Germinal center (tissue), 1 donor: ENCODE measurements at regions not wholly inside any gene's neighbourhood (a gene's known extent, or its start where the extent isn't known, plus 50 kb on each side); places are given as distances from the start of the nearest gene placed in this dataset.
"Not testable (repeated sequence)": the region's sequence is repeated elsewhere in the genome, so short reads cannot be mapped to it uniquely, and the experiment has no call there.

Source experiments
- DNase-seq: peaks from one replicate; pipeline ENCODE4 v3.0.0; 2012; ENCODE audit warnings: mixed read lengths, low spot score

DNA sequence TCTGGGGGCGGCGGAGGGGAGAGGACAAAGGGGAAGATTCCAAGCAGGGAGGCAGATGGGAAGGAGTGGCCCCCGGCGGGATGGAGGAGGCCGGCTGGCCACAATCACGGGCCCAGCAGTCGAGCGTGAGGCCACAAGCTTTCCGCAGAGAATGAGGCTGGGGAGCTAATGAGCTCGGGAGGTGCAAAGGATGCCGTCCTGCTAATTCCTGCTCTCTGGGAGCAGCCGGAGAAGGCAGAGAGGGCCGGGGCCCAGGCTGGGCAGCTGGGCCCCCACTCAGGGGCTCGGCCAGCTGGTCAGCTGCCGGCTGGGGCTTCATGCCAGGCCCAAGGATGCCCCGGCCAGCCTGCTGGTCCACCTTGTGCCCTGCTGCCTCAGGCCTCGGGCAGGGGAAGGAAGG, 98.1 kb upstream of the LHX5 start:
- no peak for DNase-seq

DNA sequence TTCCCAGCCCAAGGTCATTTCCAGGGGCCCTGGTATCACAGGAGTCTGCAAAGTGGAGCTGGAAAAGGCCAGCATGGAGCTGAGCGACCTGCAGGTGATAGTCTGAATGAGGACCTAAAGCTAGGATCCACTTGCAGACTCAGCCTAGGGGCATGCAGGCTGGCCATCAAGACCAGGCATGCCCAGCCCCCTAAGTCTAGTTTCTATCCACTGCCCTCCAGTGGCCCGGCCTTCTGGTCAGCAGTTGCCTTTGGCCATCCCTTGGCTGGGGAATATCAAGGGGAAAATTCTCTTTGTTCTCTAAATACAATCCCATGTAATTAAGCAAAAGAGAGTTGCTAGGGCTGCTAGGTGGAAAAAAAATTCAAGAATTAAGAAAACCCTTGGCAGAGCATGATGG, 96.3 kb upstream of the LHX5 start:
- no peak for DNase-seq

DNA sequence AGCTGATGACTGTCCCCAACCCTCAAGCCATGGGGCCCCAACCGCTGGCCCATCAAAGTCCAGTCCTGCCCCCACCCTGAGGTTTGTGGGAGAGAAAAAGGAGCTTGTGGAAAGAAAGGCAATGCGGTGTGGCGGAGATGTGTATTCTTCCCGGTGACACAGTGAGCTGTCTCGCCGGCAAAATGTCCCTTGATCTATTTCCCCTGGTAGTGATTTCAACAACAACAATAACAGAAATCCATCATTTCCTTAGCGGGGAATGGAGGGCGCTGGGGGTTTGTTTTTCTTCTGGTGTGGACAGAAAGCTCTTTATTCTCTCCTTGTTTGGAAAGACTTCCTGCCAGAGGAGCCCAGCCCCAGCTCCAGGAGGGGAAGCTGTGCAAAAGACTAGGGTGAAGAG, 93.7 kb upstream of the LHX5 start:
- no peak for DNase-seq

DNA sequence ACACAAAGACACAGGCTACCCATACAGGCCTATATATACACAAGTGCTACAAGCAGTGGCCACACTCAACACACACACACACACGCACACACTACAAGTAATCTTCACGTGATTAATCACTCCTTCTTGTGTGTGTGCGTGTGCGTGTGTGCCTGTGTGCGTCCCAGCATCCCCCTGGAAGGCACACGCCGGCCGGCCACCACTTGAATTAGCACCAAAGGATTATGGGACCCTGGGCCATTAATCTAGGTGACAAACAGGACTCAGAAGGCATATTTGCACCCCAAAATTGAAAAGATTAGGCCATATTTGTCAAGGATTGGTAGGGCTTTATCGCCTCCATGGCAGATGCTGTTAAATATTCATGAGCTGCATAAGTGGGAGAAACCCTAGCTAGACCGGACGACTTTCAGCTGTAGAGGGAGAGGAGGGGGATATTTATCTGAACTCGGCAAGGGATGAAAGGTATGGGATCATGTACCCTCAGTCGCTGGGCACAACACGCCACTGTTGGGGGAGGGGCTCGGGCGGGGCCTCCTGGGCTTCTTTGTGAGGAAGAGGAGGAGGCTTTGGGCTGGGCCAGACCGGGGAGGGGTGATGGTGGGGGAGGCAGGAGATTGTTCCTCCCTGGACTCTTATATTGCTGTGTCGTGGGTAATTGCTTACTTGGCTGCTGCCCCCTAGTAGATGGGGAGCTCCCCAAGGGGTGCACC, 89.6 kb upstream of the LHX5 start:
- DNase-seq, result no peak

DNA sequence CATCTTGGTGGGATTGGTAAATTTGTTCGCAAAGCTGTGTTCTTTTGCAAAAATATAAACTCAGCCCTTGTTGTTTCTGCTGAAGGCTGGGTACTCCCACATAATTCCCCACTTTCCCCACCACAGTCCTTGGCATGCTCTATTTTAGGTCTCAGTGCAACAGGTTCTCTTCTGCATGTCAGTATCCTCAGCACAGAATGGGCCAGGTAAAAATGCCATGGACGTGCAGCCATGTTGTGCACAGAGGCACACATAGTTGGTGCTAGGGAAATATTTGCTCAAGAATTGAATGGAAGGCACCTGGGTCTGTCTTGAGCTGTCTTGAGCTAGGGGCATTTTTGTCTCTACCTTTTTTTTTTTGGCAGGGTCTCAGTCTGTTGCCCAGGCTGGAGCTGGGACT, 87.8 kb upstream of the LHX5 start:
- no peak for DNase-seq

DNA sequence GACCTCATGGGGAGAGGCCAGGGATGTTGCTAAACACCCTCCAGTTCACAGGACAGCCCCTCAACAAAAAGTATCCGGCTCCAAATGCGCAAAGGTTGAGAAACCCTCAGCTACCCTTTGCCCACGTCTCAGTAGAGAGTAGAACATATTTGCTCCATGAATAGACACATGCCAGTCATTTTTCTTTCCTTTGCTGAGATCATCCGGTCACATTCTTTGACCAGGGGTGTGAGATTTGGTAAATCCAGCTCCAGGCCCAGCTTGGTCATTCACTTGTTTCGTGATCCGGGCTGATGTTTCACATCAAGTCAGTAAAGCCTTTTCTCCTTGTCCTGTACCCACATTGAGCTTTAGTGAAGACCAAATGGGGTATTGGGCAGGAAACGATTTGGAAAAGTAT, 83.6 kb upstream of the LHX5 start:
- DNase-seq, result no peak

DNA sequence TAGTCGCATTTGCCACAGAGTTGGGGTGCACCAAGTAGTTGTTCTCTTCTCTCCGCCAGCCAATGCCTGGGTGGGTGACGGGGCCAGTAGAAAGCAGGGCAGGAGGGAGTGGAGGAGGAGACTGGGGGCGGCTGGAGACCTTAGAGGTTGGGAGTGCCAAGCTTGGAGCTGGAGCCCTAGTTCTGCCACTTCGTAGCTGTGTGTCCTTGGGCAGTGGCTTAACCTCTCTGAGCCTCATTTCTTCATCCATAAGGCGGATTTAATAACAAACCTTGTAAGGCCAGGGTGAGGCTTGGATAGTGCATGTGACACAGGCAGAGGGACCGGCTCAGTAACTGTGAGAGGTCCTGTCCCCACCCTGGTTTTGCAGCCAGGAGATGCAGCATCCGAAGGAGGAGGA, 81.1 kb upstream of the LHX5 start:
- DNase-seq, result no peak

DNA sequence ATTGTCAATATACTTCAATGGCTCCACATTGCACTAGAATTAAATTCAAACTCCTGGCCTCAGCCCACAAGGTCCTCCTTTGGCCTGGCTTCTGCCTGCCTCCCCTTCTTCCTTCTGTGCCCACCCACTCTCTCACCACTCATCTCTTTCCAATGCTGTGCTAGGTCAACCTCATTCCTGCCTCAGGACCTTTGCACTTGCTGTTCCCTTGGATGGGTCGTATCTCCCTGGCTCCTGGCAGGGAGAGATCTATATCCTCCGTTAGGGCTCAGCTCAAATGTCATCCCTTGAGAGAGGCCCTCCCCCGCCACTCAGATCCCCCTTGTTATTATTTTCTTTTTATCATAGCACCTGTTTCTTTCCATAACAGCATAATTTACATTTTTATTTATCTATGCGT, 79.9 kb upstream of the LHX5 start:
- no peak for DNase-seq

DNA sequence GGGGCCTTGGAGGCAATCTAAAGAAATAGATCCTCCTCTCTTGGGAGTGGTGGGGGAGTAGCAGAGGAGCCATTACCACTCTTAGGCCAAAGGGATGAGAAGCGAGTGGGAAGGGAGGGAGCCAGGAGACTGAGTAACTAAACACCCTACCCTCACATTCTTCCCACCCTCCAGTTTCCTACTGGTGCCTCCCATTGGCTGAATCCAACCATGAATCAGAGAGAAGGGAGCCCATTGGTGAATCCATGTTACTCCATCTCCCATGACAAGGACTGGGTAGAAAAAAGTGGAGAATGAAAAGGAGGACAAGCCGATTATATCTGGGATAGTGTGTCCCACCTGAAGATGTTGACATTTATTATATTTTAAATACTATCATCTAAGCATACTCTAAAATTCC, 76.8 kb upstream of the LHX5 start:
- no peak for DNase-seq

DNA sequence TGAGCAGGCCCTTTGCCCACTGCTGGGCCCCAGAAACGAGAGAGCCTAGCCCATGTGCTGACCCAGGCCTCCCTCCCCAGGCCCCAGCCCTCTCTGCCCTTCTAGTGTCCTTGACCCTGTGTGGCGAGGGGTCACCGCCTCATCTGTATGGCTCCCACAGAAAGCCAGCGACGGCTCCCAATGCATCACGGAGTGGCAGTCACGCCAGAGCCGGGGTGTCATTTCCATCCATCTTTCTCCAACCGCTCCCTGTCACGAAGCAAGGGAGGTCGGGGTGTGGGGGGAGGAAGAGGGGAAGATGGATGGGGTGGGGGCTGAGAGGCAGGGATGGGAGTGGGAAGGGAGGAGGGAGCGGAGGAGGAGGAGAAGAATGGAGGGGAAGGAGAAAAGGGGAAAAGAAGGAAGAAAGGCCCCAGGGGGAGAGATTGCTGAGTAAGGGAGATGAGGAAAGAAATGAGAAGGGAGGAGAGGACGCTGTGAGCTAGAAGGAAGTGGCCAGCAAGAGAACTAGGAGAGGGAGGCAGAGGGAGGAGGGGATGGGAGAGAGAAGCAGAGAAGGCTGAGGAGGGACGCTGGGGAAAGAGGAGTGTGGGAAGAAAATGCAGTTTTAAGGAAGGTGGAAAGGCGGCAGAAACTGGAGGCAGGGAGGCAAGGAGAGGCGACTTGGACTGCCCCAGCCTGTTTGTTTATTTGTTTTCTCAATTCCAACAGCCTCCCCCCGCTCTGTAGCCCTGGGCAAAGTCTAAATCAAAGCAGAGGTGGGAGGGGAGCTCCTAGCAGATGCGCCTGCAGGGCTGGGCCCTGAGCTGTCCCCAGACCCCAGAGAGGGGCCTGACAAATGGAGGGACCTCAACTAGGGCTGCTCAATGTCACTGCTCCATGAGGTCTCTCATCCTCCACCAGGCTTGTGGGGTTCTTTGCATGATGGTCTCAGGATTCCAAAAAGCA, 75.5 kb upstream of the LHX5 start:
- no peak for DNase-seq

DNA sequence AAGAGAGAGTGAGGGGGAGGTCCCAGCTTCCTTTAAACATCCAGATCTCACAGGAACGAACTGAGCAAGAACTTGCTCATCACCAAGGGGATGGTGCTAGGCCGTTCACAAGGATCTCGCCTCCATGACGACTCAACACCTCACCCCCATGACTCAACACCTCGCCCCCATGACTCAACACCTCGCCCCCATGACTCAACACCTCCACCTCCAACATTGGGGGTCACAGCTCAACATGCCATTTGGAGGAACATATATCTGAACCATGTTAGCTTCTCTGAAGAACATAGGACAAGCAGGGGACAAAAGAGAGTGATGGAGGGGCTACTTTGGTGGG, 66.0 kb upstream of the LHX5 start:
- DNase-seq, result no peak

DNA sequence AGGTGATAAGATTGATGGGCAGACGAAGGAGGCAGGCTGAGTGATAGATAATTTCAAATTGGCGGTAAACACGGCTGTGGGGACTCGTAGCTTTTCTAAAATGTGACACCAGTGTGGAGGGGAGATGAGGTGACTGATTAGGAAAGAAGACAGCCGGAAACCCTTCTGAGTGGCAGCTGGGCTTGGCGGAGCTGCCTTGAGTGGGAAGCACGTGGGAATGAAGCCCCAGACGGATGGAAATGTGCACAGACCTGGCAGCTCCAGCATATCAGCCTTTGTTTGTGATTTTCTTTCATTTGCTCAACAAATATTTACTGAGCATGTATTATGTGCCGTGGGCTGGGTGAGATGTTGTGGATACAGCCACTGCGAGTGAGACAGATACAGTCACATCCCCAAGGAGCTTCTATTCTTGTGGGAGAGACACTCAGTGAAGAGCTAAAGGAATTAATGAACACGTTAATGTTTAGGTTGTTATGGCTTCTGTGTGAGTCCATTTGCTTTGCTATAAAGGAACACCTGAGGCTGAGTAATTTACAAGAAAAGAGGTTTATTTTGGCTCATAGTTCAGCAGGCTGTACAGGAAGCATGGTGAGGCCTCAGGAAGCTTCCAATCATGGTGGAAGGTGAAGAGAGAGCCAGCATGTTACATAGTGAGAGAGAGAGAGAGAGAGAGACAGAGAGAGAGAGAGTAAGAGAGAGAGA, 65.5 kb upstream of the LHX5 start:
- DNase-seq, result no peak

DNA sequence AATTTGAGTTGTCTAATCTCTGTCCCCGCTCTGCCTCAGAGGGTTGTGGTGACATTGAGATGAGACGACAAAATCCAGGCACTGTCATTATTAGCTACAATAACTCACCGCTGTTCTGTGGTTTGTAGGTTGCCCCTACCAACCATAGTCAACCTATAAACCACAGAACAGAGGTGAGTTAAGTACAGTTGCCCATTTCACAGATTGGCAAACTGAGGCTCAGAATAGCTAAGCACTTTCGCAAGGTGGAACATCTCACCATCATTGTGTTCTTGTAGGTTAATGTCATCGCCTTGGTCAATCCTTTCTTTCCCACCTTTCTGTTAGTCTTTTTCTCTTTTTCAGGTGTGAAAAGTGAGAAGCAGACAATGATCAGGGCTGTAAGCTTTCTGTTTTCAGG, 63.4 kb upstream of the LHX5 start:
- DNase-seq, result no peak

DNA sequence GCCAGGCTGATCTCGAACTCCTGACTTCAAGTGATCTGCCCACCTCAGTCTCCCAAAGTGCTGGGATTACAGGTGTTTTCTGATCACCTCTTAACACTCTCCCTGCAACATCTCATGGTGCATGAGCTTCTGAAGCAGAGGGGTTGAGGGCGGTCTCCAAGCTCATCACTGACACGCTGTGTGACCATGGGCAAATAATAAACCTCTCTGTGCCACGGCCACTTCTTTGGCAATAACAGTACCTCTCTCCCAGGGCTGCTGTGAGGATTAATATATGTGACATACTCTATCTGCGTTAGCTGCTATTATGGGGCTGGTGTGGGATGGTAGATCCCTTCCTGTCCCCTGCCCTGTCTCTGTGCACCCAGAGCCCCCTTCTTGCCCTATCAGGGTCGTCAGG, 62.9 kb upstream of the LHX5 start:
- DNase-seq, result no peak

DNA sequence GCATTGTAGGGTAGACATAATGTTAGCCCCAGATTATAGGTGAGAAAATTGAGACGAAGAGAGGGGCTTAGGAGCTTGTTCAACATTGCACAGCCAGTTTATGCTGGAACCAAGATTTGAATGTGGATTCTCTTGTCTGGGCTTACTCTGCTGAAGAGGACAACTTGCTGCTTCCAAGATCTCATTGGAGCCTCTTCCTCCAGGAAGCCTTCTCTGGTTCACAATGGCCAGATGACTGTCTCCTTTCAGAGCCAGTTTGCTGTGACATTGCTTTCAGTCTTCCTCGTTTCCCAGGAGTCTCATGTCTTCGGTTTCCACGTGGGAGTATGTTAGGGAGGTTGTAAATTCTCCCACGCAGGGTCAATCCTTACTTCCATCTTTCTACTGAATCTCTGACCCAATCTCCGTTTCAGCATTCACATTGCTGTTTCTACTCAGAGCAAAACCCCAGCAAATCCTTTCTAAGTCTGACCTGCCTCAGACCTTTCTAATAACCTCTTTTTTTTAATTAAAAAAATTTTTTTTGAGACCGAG, 62.2 kb upstream of the LHX5 start:
- no peak for DNase-seq

DNA sequence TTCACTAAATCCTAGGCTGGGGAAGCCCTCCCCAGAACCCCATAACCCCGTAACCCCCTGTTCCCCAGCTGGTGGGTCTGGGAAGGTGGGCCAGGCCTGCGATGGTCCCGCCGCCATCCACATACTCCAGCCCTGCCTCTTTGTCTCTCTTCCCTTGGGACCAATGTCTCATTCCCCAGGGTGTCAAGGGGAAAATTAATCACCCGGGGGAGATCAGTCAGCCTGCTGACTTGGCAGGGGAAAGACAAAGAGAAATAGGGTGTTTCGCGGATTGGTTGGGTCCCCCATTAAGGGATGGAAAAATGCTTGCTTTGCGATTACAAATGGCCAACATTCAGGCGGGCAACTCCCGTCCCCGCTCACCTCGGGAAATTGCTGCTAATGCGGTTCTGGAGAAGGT, 60.6 kb upstream of the LHX5 start:
- no peak for DNase-seq

DNA sequence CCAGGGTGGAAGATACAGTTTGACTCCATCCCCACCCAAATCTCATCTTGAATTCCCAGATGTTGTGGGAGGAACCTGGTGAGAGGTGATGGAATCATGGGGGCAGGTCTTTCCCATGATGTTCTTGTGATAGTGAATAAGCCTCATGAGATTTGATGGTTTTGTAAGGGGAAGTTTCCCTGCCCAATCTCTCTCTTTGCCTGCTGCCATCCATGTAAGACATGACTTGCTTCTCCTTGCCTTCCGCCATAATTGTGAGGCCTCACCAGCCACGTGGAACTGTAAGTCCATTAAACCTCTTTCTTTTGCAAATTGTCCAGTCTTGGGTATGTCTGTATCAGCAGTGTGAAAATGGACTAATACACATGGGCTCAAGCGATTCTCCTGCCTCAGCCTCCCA, 59.4 kb upstream of the LHX5 start:
- not testable (repeated sequence) for DNase-seq

DNA sequence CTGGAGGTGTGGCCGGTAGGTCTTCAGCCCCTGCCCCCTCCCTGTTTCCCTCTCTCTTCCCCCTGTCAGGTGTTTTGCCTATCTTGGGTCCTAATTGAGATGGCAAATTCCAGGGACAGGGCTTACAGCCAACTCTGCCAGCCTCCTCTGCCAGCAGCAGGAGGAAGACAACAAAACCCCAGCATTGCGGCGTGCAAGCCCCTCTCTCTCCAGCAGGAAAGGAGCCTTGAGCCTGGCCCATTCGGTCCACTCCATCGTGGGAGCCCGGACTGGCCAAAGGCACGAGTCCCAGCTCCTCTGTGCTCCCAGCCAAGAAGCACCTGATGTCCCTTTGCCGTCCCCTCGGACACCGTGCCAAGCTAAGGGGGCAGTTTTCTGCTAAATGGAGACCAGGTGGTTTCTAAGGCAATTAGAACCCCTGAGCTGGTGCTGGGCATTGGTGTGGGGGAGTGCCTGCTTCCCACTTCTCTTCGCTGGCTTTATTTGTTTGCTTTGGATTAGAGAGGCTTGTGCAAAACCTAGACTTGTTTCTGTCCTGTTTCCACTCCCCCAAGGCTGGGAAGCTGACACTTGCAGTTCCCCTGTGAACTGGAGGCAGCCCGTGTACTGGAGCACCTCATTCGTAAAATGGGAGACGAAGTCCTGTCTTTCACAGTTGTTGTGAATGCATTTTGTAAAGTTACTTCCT, 57.1 kb upstream of the LHX5 start:
- DNase-seq, result no peak

DNA sequence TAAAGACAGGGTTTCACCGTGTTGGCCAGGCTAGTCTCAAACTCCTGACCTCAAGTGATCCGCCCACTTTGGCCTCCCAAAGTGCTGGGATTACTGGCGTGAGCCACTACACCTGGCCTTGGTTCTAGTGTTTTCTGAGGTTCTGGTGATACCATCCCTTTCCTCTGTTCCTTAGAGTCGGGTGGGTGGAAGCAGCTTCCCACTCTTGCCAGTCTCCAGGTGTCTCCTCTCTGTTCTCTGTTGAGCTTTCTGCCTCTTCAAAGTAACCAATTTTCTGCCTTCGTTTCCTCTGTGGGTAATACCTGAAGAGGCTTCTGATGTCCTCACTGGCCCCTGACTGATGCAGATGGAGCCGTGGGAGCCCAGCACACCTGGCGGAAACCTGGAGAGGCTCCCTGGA, 53.4 kb upstream of the LHX5 start:
- DNase-seq, result no peak

DNA sequence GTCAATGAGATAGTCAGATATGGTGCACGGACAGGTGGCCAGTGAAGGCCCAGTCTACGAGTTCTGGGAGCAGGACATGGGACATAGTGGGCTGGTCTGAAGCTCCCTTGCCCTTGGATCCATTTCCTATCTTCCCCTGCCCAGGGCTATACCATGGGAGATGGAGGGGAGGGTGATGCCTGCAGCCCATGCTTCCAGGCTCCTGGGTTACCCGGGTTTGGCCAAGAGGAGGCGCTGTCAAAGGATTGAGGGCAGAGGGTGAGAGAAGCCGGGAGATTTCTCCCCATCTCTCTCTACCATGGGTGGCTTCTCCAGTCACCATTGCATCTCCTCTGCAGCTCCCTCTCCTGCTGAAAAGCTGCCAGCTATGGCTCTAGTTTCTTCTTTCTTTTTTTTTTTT, 52.8 kb upstream of the LHX5 start:
- no peak for DNase-seq

DNA sequence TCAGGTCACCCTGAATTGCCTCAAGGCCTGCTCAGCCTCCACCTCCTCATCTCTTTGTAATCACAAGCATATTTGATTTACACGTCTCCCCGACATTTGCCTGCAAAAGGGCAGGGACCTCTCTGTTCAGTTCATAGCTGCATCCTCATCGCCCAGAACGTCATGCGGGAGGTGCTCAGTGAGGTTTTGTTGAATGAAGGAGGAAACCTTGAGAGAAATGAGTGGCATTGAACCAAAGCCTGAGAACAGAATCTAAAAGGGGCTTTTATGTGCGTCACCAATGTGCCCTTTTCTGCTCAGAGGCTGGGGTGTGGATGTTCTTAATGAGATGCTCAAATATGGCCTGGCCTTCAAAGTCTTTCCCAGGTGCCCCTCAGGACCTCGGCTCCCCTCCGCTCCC, 50.0 kb upstream of the LHX5 start:
- DNase-seq, result no peak
